Amygdala (tissue), 56 donors: ENCODE measurements at regions not wholly inside any gene's neighbourhood (a gene's known extent, or its start where the extent isn't known, plus 50 kb on each side); places are given as distances from the start of the nearest gene placed in this dataset.
A peak's percentile ranks its signal among the peaks of the same experiment; 100 is the strongest.

Source experiments
- DNase-seq, 56 donors: peaks; one replicate each; lab custom pipeline; 2025; lab: John Stamatoyannopoulos, UW

DNA sequence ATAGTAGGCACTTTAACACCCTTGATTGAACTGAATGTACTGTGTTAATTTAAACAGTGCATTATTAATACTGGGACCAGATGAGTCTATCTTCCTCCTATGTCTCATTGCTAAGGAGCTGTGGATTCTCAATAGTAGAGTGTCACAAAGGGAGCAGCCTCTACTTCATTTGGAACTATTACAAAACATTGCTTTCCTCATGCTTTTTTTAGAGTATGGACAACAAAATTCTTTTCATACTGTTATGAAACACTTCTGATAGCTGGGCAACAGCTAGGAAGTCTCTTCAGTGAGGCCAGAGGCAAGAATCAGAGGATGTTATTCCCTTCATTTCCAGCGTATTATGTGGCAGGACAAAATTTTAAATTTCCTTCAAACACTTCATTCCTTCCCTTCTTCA is 160.8 kb downstream of the FBXO8 start:
- no peak for DNase-seq

DNA sequence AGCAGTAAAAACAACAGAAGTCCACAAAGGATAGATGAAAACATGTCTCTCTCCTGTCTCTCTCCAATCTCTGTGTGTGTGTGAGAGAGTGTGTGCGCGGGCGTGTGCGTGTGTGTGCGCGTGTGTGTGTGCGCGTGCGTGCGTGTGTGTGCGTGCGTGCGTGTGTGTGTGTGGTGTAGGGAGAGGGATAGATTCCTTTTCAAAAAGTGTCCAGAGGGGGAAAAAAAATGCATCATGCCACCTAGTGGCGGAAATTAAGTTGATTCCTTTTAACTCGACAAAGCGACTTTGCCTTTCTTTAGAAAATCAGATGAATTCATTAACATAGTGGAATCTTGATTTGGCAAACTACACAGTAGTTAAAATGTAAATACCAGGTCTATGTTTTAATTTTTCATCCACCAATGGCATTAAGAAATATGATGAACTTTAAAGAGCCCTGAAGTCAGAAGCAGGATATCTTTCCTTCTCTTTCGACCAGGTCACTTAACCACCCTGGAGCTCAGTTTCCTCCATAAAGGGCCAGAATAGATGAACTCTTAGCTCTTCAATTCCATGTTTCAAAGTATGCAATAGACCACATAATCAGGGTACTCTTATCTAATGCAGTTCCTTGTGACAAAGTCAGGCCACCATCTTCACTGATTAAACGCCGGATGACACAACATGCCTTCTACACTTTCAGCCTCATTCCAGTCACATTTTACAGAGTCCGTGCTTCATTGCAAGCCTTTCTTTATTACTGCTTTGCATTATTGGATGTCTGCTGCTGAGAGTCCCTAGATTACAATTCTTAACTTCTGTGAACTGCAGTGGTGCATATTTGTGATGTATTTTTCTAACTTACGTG is 162.8 kb downstream of the FBXO8 start:
- peak in 36 of 56 donors; percentile 1 to 65 (median 17) for DNase-seq

DNA sequence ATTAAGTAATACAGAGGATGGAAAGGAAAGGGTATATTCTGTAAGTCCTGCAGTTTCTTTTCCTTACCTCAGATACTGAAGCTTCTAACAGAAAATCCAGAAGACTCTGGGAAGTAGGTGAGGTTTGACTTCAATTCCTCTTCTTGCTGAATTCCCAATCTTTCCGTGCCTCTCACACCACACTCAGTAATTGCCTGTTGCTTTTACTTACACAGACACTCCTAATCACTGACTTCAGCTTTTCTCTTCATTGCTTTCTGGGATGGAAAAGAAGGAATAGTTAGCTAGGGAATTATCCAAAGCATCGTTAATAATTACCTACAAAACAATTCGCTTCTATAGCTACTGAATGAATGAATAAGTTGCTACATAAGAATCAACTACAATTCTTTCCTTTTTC is 163.6 kb downstream of the FBXO8 start:
- no peak for DNase-seq

DNA sequence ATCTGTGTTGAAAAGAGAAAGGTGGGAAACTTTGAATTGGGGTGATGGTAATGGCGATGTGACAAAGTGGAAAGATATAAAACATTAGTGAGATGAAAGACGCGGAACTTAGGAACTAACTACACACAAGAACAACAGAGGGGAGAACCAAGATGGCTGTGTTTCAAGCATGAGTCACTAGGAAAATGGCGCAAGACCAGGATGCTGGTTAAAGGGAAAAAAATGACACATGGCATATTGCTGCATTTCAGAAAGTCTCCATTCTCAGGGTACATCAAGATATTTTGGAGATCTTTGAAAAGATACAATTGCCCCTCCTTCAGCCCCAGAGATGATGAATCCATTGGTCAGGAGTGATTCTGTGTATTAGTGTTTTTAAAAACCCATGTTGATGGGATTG is 164.4 kb downstream of the FBXO8 start:
- no peak for DNase-seq

DNA sequence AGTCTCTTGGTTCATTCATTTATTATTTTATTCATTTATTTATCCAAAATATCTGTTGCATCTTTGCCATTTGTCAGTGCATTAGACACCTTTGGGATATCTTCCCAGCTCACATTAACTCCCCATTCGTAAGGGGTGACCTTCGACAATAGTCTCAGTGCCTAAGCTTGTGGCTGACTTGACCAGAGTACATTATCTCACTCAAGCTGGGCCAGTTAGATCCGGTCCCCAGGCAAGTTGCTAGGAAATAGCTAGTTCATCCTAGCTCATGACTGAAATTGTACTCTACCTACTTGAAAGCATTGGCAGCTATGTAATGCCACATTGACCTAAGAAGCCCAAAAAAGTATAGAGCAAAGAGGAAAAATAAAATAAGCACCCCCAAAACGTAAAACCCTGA is 165.3 kb downstream of the FBXO8 start:
- DNase-seq, result no peak

DNA sequence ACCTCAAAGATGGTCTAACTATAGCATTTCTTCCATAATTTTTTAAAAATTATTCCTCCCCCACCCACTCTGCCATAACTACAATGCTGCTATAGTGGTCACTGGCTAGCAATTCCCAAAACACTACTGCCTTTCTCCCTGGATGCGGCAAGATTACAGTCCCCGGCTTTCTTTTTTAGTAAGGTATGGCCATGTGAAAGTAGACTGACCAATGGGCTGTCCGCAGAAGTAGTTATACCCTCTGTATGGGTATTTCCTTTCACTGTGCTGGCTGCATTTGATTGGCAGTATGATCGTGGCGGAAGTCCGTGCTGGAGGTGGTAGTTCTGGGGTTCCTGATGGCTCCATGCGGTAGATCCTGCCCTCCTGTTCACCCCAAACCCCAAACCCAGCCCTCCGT is 166.0 kb downstream of the FBXO8 start:
- no peak for DNase-seq

DNA sequence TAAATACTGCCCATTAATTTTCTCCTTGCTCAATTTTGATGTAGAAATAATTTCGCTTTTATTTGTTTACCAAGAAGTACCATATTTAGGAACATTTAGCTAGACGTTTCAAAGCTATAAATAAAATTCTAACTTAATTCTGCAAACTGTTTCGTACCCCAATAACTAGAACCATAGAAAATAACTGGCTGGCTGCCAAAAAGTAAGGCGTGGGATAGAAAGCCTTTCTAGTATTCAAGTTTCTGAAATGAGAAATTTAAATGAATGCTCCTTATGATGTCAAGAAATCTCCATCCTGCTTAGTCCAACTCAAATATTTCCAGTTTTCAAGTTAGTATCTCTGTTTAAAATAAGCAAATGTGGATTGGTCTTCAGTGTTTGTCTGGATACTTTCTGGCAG is 167.4 kb downstream of the FBXO8 start:
- no peak for DNase-seq

DNA sequence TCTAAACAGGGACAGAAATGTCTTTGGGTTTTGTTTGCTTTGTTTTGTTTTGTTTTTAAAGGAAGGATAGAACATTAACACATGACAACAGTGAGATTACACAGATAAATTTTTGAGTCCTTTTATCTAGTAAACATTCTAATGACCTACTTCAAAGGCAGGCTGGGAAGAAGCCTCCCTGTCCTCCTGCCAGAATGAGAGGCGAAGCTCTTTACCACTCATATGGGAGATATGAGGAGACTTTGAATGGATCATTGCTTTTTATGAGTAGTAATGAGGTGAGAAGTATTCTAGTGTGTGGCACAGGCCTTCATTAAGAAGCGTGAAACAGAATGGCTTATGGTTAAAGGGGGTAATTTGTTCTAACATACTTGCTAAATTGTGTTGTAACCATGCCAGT is 172.0 kb downstream of the FBXO8 start:
- DNase-seq, result no peak

DNA sequence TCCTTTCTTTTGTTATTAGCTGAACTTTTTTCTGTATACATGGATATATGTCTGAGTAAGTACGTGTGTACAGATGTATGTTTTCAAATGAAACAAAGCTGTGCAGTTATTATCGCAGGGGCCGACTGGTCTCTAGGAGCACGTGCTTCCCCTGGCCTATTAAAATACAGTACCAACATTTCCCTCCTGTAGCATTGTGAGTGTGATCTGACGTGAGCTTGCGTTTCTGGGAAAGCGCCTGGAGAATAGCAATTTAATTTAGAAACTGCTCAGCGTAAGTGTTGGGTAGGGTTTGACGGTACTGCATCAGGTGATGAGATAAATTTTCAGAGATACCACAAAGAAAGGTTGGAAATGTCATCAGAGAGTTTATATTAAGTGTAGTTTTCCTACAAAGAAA is 173.3 kb downstream of the FBXO8 start:
- no peak for DNase-seq

DNA sequence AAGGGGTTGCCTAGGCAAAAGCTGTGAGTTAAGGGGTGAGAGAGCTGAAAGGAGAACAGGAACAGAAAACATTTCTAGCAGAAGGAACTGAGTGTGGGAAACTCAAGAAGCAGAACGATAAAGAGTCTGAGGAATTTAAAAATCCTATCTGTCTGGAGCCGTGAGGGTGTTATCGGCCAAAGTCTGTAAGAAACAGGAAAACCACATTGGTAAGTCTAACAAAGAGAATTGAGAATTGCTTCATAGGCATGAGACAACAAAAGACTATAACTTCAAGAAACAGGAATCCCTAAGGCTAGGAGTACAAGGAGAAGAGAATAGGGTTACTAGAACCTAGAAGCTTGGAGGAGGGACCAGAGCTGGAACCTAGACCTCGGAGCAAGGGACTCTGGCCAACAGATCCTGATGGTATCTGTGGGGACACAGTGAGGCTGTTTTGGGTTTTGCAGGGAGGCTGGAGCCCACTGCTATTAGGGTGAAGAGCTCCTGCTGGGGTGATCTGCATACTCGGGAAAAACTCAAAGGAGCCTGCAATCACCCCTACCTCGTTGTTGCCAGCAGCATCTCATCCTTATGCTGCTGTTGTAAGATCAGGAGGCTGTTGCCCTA is 175.6 kb downstream of the FBXO8 start:
- DNase-seq, result no peak

DNA sequence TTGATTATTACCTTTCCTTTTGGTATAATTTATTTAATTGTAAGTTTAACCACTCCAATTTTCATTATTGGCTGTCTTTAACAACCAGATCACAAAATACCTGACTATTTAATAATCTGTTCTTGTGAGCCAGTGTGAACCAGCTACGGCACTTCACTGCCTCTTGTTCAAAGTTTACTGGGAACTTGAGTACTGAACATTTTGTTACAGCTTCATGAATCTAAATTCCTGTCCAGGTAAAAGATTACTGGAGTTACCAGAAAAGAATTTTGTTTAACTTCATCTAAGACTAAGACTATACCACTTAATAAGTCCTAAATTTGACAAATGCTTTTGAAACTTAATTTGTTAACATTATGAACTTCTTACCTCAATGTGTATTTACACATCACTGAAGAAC is 178.3 kb downstream of the FBXO8 start:
- DNase-seq, result no peak

DNA sequence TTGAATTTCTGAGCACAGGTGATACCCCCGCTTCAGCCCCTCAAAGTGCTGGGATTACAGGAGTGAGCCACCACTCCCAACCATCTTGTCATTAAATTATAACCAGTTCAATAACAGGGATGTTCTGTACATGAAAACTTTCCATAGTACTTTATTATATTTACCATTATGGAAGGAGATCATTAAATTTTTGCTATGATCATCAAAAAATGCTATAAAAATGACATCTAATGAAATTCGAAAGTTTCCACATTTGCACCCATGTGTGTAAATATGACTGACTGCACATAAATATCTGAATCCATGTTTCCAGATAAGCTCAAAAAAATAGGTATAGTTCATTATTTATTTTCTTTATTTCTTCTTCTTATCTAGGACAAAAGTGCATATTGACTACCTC is 182.6 kb downstream of the FBXO8 start:
- DNase-seq, result no peak

DNA sequence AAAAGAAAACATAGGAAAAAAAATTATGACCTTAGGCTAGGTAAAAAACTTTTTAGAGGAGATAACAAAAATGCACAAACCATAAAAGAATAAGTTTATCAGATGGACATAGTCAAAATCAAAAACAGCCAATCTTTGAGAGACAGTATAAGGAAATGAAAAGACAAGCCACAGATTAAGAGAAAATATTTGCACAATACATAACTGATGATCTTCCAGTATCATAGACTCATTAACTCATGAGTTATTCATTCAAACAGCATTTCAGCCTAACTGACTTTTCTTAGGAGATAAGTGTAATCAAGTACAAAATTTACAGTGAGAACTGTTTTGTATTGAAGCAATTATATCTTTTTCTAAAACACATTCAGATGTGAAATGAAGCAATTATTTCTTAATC is 183.8 kb downstream of the FBXO8 start:
- DNase-seq, result no peak

DNA sequence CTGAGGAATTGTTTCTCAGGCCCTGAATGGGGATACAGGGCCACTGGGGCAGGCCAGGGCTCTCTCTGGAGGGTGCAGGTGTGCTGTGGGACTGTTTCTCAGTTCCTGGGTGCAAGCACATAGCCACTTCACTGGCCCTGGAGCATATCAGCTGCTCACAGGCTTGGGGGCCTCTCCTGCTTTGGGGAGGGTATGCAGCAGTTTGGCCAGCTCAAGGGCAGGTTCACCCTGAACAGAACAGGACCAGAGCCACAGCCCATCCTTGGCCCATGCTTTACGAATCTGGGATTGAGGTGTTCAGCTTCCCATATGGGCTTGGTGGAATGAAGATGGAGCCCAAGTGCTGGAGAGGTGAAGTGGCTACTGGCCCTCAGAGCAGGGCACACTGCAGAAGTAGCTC is 186.5 kb downstream of the FBXO8 start:
- DNase-seq, result no peak

DNA sequence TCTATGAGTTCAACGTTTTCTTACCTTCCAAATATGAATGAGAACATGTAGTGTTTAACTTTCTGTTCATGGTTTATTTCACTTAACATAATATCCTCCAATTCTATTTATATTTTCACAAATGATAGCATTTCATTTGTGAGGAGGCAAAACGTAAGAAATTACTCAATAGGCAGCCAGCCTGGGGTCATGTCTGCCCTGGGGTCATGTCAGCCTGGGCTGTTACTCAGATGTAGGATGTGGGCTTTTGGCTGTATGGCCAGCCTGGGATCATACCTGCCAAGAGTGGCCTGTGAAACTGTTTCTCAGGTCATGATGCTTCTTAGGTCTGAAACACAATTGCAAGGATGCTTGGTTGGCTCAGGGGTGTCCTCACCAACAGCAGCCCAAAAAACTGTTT is 187.0 kb downstream of the FBXO8 start:
- no peak for DNase-seq

DNA sequence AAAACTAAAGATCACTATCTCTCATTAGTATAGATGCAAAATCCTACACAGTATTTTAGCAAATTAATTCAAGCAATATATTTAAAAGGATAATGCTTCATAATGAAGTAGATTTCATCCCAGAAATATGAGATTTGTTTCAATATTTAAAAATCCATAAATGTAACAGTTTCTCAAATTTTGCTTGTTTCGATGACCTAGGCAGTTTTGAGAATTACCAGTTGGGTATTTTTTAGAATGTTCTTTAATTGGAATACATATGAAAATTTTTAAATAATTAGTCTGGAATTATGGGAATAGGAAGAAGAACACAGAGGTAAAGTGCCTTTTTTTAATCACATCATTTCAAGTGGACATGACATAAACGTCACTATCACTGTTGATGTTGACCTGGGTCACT is 192.3 kb downstream of the FBXO8 start:
- no peak for DNase-seq

DNA sequence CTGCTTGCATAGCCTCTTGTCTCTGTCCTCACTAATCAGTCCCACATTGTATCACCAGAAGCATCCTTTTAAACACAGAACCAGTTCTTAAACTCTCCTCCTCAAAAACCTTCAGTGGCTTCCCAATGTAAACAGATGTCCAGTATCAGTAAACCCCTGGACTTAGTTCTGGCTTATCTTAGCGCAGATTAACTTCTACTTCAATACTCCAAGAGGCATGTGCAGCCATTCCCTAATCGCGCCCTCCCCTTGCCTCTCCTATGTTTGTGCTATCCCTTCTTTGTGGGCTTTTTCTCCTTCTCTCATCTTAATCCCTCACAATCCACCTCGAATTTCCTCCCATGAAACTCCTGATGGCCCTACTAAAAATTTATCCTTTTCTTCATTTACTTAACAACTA is 193.8 kb downstream of the FBXO8 start:
- DNase-seq, result no peak

DNA sequence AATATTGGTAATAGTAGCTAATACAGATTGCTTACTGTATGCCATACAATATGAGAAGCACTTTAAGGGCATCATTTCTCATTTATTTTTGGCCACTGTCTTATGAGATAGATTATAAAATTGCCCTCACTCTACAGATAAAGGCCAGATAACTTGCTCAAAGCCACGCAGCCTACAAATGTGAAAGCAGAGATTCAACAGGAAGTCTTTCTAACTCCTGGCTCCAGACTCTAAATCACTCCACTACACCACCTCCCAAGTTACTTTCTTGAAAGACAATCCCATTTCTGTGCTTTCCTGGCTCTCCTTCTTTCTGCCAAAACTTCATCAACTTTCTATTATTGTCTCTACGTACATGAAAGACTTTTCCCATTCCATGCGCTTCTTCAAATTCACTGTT is 194.7 kb downstream of the FBXO8 start:
- no peak for DNase-seq

DNA sequence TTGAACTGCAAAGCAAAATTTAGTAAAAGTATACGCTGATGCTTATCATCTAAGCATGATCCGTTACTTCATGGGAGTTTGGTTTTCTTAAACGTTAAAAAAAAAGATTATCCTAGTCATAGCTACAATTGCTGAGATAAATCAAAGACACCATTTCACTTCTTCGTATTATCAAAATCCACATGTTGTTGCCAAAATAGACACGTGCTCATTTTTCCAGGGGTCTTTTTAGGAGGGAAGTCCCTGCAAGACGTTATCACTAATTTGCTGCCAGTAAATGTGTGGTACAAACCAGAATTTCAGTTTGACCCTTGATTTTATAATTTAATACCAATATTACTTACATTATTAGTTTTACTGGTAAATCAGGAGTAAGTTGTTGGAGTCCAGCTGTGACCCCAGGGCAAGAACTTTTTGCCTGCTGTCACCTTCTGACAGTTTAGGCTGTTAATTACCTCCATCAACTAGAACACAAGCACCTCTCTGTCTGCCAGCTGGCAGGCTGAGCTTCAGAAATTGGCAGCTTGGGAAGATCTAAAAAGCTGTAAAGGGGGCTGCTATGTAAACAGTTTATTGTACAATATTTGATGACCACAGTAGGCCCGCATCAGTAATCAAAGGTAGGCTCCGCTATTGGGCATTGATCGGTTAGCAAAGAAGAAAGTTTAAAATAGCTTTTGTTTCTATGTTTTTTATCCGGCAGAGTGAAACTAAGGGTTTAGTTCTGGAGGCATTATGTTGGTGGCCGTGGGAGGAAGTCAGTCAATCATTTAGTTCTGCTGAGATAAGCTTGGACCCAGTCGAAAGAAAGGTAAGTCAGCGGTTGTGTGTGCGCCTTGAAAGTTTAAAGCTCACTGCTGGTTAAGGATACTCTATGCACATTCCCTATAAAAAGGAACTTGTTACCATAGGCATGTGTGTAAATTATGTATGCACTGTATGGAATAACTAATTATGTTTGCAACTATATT is 196.4 kb downstream of the FBXO8 start:
- DNase-seq, result no peak

DNA sequence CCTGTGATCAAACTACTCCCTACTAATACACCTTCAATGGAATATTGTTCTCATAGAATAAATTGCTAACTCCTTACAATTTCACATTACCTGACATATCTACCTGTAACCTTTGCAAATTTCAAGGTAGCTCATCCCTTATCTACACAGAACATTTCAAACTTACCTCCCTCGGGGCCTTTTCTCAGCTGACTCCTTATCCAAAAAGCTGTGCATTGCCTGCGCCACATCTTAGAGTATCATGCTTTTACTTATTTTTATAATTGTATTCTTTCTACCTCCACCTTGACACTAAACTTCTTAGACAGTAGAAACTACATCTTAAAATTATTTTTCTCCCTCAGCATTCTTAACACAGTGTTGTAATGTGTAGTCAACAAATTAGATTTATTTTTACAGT is 198.5 kb downstream of the FBXO8 start:
- no peak for DNase-seq

DNA sequence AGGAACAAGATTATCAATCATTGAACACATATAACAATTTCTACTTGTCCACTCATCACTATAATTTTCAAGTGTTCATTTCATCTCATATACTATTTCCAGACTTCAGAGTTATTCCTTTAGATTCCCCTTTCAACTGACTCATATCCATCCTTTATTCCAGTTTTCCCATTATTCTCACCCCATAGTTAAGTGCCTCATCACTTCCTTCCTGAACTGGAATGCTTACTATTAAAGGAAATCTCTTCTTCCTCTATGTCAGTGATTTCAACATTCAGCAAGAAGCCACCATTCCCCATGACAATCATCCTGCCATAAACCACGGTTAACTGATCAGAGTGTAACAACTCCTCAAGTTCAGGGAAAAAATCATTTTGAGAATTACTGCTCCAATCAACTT is 198.9 kb downstream of the FBXO8 start:
- no peak for DNase-seq
